ENCODE measurements at regions not wholly inside any gene's neighbourhood (a gene's known extent, or its start where the extent isn't known, plus 50 kb on each side); places are given as distances from the start of the nearest gene placed in this dataset.

GRCh38 chr9:102795532-102795931 is 199.6 kb upstream of the CYLC2 start:
- in situ Hi-C loops (cut with MboI; ENCODE audit: low sequenced_read_pairs in 4 of 4): no loop called here
- Histone ChIP-seq H3K36me3 (no peaks in the 10 kb centered on the region), H3K27me3 (no peaks in the 10 kb centered on the region), H3K9me3 (no peaks in the 10 kb centered on the region), H3K4me1 (no peaks in the 10 kb centered on the region), H3K27ac (no peak overlapping the region), H3K4me3 (no peak overlapping the region)
- intact Hi-C loops (cut with DNase I; ENCODE audit: low total_unique reads): no loop called here
- TF ChIP-seq POLR2A (IDR thresholded peaks at IDR 0.05) (no peak), CTCF (IDR thresholded peaks at IDR 0.05 in 4 of 5, conservative IDR thresholded peaks at IDR 0.05 in 1 of 5) (no peak)
- DNase-seq (no peak), ATAC-seq (no peak)

GRCh38 chr9:102779356-102779755 is 215.8 kb upstream of the CYLC2 start:
- Histone ChIP-seq H3K27me3 (no peaks in the 10 kb centered on the region), H3K4me1 (no peaks in the 10 kb centered on the region), H3K9me3 (no peaks in the 10 kb centered on the region), H3K36me3 (no peaks in the 10 kb centered on the region), H3K4me3 (no peak overlapping the region), H3K27ac (no peak overlapping the region)
- intact Hi-C loops (cut with DNase I; ENCODE audit: low total_unique reads): no loop called here
- ATAC-seq: no peak
- no peak for TF ChIP-seq POLR2A (IDR thresholded peaks at IDR 0.05)
- TF ChIP-seq CTCF (IDR thresholded peaks at IDR 0.05 in 4 of 5, conservative IDR thresholded peaks at IDR 0.05 in 1 of 5): no peak
- in situ Hi-C loops (cut with MboI; ENCODE audit: low sequenced_read_pairs in 4 of 4): no loop called here
- DNase-seq: no peak

GRCh38 chr9:102778746-102779145 is 216.4 kb upstream of the CYLC2 start:
- TF ChIP-seq CTCF (IDR thresholded peaks at IDR 0.05 in 4 of 5, conservative IDR thresholded peaks at IDR 0.05 in 1 of 5) (no peak), POLR2A (IDR thresholded peaks at IDR 0.05) (no peak)
- in situ Hi-C loops (cut with MboI; ENCODE audit: low sequenced_read_pairs in 4 of 4): no loop called here

GRCh38 chr9:102770704-102771103 is 224.4 kb upstream of the CYLC2 start:
- in situ Hi-C loops (cut with MboI; ENCODE audit: low sequenced_read_pairs in 4 of 4) (no loop called here), intact Hi-C loops (cut with DNase I; ENCODE audit: low total_unique reads) (no loop called here)
- H3K4me1 ChIP-seq: no peaks in the 10 kb centered on the region
- H3K4me3 ChIP-seq: no peak overlapping the region
- H3K27ac ChIP-seq: no peak overlapping the region
- no peak for DNase-seq
- H3K27me3 ChIP-seq: no peaks in the 10 kb centered on the region
- no peak for TF ChIP-seq POLR2A (IDR thresholded peaks at IDR 0.05)
- no peak for TF ChIP-seq CTCF (IDR thresholded peaks at IDR 0.05 in 4 of 5, conservative IDR thresholded peaks at IDR 0.05 in 1 of 5)
- no peaks in the 10 kb centered on the region for H3K36me3 ChIP-seq
- no peak for ATAC-seq
- no peaks in the 10 kb centered on the region for H3K9me3 ChIP-seq

More at GRCh38 chr9:102778746-102779145, 216.4 kb upstream of the CYLC2 start:
- no peak for ATAC-seq
- no peaks in the 10 kb centered on the region for H3K4me1 ChIP-seq
- H3K36me3 ChIP-seq: no peaks in the 10 kb centered on the region
- no peak overlapping the region for H3K27ac ChIP-seq
- H3K27me3 ChIP-seq: no peaks in the 10 kb centered on the region
- intact Hi-C loops (cut with DNase I; ENCODE audit: low total_unique reads): no loop called here
- H3K4me3 ChIP-seq: no peak overlapping the region
- no peak for DNase-seq
- no peaks in the 10 kb centered on the region for H3K9me3 ChIP-seq

- no peaks in the 10 kb centered on the region for H3K36me3 ChIP-seq
- no peak overlapping the region for H3K27ac ChIP-seq
- DNase-seq (no peak), ATAC-seq (no peak)
- TF ChIP-seq CTCF (IDR thresholded peaks at IDR 0.05 in 4 of 5, conservative IDR thresholded peaks at IDR 0.05 in 1 of 5) (no peak), POLR2A (IDR thresholded peaks at IDR 0.05) (no peak)
- H3K4me3 ChIP-seq: no peak overlapping the region
- H3K27me3 ChIP-seq: no peaks in the 10 kb centered on the region
- in situ Hi-C loops (cut with MboI; ENCODE audit: low sequenced_read_pairs in 4 of 4): no loop called here
- intact Hi-C loops (cut with DNase I; ENCODE audit: low total_unique reads): no loop called here
- no peaks in the 10 kb centered on the region for H3K4me1 ChIP-seq
- H3K9me3 ChIP-seq: no peaks in the 10 kb centered on the region
Measured at GRCh38 chr9:102769307-102769706, 225.8 kb upstream of the CYLC2 start.
